ENCODE measurements at regions not wholly inside any gene's neighbourhood (a gene's known extent, or its start where the extent isn't known, plus 50 kb on each side); places are given as distances from the start of the nearest gene placed in this dataset.
"Not testable (repeated sequence)": the region's sequence is repeated elsewhere in the genome, so short reads cannot be mapped to it uniquely, and the experiment has no call there.

DNA sequence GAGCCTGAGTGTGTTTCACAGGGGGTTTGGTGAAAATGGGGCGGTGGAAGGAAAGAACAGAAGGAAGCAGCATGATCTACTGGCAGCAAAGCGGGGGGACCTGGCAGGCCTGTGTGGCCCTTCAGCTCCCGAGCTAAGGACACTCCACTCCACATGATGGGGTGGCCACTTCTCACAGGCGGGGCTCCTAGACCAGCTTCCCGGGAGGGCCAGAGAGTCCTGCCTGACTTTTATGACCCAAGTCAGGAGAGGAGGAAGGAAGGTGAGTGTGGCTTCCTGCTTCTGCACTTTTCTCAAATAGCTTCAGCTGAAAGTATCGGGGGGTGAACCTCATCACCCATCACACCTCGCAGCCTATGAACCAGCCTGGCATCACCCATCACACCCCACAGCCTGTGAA is 117.5 kb upstream of the AFDN start:
- Histone ChIP-seq H3K9me3 (ENCODE audit: control extremely low read depth in 1 of 5, control insufficient read depth in 4 of 5, insufficient read depth in 2 of 5, low read depth in 1 of 5, low read length in 4 of 5) (no peaks in the 10 kb centered on the region), H3K27me3 (replicated peaks in 2 of 5; ENCODE audit: control insufficient read depth in 4 of 5, insufficient read depth in 5 of 5, low read length in 4 of 5) (peaks cover 2 to 97% (median 48%) of the 10 kb centered on the region in 5 experiments), H3K36me3 (ENCODE audit: control insufficient read depth in 4 of 4, insufficient read depth in 4 of 4, low read length in 3 of 4) (no peaks in the 10 kb centered on the region), H3K4me3 (ENCODE audit: control insufficient read depth in 1 of 7, extremely low read depth in 1 of 7, insufficient read depth in 4 of 7, low read depth in 2 of 7, low read length in 6 of 7) (no peak overlapping the region), H3K4me1 (ENCODE audit: control extremely low read depth in 1 of 4, control insufficient read depth in 4 of 4, insufficient read depth in 4 of 4, low read length in 3 of 4) (peaks cover 0 to 19% (median 14%) of the 10 kb centered on the region in 4 experiments), H3K27ac (ENCODE audit: insufficient read depth in 1 of 2, low read depth in 1 of 2, low read length in 2 of 2, poor library complexity in 1 of 2, severe bottlenecking in 2 of 2) (no peak overlapping the region)
- DNase-seq: no peak
- ChIA-PET POLR2A (no interaction called here), CTCF (no interaction called here)
- 41% methylated on average over 5 of the region's 7 CpGs for WGBS (ENCODE audit: insufficient coverage)

DNA sequence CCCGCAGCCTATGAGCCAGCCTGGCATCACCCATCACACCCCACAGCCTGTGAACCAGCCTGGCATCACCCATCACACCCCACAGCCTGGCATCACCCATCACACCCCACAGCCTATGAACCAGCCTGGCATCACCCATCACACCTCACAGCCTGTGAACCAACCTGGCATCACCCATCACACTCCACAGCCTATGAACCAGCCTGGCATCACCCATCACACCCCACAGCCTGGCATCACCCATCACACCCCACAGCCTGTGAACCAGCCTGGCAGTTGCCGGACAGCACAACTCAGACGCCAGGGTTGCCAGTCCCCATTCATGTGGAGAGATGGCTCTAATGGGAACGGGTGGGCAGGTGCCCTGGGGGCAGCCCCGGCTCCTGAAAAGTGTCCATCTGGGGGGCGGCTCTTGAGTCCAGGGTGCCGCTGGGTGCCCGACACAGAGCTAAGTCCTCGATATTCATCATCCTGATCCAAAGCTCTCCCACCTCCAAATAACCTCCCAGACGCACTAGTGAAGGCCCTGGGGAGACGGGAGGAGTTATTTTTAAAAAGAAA is 116.9 kb upstream of the AFDN start:
- DNase-seq; H3K4me3 ChIP-seq (ENCODE audit: control insufficient read depth in 1 of 7, extremely low read depth in 1 of 7, insufficient read depth in 4 of 7, low read depth in 2 of 7, low read length in 6 of 7); H3K9me3 ChIP-seq (ENCODE audit: control extremely low read depth in 1 of 5, control insufficient read depth in 4 of 5, insufficient read depth in 2 of 5, low read depth in 1 of 5, low read length in 4 of 5); H3K27ac ChIP-seq (ENCODE audit: insufficient read depth in 1 of 2, low read depth in 1 of 2, low read length in 2 of 2, poor library complexity in 1 of 2, severe bottlenecking in 2 of 2); H3K36me3 ChIP-seq (ENCODE audit: control insufficient read depth in 4 of 4, insufficient read depth in 4 of 4, low read length in 3 of 4); POLR2A ChIA-PET; CTCF ChIA-PET: not testable (repeated sequence)
- Histone ChIP-seq H3K4me1 (ENCODE audit: control extremely low read depth in 1 of 4, control insufficient read depth in 4 of 4, insufficient read depth in 4 of 4, low read length in 3 of 4) (peaks cover 0 to 18% (median 14%) of the 10 kb centered on the region in 4 experiments), H3K27me3 (replicated peaks in 2 of 5; ENCODE audit: control insufficient read depth in 4 of 5, insufficient read depth in 5 of 5, low read length in 4 of 5) (peaks cover 2 to 97% (median 52%) of the 10 kb centered on the region in 5 experiments)
- WGBS (ENCODE audit: insufficient coverage): 96% methylated on average over 9 of the region's 11 CpGs

DNA sequence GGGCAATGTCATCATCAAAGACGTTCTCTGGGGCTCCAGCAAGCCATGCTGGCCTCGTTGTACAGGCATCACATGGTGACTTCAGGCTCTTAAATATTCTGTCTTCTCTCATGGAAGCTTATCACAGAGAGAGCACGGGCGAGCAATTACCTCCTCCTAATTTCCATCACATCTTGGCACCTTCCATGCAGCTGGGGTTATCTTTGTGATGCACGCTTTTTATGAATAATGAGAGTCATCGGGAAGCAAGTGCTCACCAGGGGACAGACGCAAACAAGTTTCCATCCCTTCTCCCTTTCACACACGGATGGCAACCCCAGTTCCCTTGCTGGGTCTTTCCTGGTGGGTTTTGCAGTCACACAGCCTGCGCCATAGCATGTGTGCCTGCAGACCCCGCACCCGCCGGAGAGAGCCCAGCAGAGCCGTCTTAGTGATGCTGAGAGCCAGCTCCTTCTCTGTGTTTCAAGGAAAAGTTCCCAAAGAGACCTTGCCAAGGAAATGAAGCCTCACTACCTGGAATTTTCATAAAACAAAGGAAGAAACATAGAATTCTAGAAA is 116.3 kb upstream of the AFDN start:
- no peaks in the 10 kb centered on the region for H3K9me3 ChIP-seq (ENCODE audit: control extremely low read depth in 1 of 5, control insufficient read depth in 4 of 5, insufficient read depth in 2 of 5, low read depth in 1 of 5, low read length in 4 of 5)
- H3K36me3 ChIP-seq (ENCODE audit: control insufficient read depth in 4 of 4, insufficient read depth in 4 of 4, low read length in 3 of 4): no peaks in the 10 kb centered on the region
- ChIA-PET CTCF (no interaction called here), POLR2A (no interaction called here)
- H3K4me3 ChIP-seq (ENCODE audit: control insufficient read depth in 1 of 7, extremely low read depth in 1 of 7, insufficient read depth in 4 of 7, low read depth in 2 of 7, low read length in 6 of 7): no peak overlapping the region
- peaks cover 0 to 12% (median 10%) of the 10 kb centered on the region in 4 experiments for H3K4me1 ChIP-seq (ENCODE audit: control extremely low read depth in 1 of 4, control insufficient read depth in 4 of 4, insufficient read depth in 4 of 4, low read length in 3 of 4)
- H3K27me3 ChIP-seq (replicated peaks in 2 of 5; ENCODE audit: control insufficient read depth in 4 of 5, insufficient read depth in 5 of 5, low read length in 4 of 5): peaks cover 5 to 97% (median 53%) of the 10 kb centered on the region in 5 experiments
- no peak for DNase-seq
- no peak overlapping the region for H3K27ac ChIP-seq (ENCODE audit: insufficient read depth in 1 of 2, low read depth in 1 of 2, low read length in 2 of 2, poor library complexity in 1 of 2, severe bottlenecking in 2 of 2)
- 85% methylated on average over 12 of the region's 13 CpGs for WGBS (ENCODE audit: insufficient coverage)

DNA sequence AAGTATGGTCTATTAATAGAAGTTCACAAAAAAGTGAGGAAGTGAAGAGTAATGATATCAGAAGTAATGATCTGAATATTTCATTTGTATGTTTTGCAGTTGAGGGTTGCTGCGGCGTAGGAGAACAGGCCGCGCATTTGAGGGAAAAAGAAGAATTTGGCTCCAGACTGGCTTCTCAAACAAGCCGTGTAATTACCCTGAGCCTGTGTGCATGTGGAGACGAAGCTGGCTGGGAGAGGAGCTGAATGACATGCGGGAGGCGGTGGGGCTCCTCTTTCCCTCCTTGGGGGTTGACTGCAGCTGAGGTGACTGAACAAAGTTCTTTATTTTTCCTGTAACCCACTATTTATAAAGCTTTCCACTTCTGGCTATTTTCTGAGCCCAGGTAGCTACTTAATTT is 115.5 kb upstream of the AFDN start:
- H3K4me3 ChIP-seq (ENCODE audit: control insufficient read depth in 1 of 7, extremely low read depth in 1 of 7, insufficient read depth in 4 of 7, low read depth in 2 of 7, low read length in 6 of 7): no peak overlapping the region
- no peaks in the 10 kb centered on the region for H3K36me3 ChIP-seq (ENCODE audit: control insufficient read depth in 4 of 4, insufficient read depth in 4 of 4, low read length in 3 of 4)
- no peak for DNase-seq
- WGBS (ENCODE audit: insufficient coverage): 98% methylated on average over 6 of the region's 8 CpGs
- POLR2A ChIA-PET: no interaction called here
- H3K9me3 ChIP-seq (ENCODE audit: control extremely low read depth in 1 of 5, control insufficient read depth in 4 of 5, insufficient read depth in 2 of 5, low read depth in 1 of 5, low read length in 4 of 5): no peaks in the 10 kb centered on the region
- H3K4me1 ChIP-seq (ENCODE audit: control extremely low read depth in 1 of 4, control insufficient read depth in 4 of 4, insufficient read depth in 4 of 4, low read length in 3 of 4): peaks cover 0 to 6% (median 4%) of the 10 kb centered on the region in 4 experiments
- H3K27ac ChIP-seq (ENCODE audit: insufficient read depth in 1 of 2, low read depth in 1 of 2, low read length in 2 of 2, poor library complexity in 1 of 2, severe bottlenecking in 2 of 2): no peak overlapping the region
- CTCF ChIA-PET: interaction anchor here (1.1 kb wide), 1 partner anchor 16 kb away, joined by 3 read pairs; no protein-coding TSS in a partner anchor
- H3K27me3 ChIP-seq (replicated peaks in 2 of 5; ENCODE audit: control insufficient read depth in 4 of 5, insufficient read depth in 5 of 5, low read length in 4 of 5): peaks cover 8 to 97% (median 56%) of the 10 kb centered on the region in 5 experiments

DNA sequence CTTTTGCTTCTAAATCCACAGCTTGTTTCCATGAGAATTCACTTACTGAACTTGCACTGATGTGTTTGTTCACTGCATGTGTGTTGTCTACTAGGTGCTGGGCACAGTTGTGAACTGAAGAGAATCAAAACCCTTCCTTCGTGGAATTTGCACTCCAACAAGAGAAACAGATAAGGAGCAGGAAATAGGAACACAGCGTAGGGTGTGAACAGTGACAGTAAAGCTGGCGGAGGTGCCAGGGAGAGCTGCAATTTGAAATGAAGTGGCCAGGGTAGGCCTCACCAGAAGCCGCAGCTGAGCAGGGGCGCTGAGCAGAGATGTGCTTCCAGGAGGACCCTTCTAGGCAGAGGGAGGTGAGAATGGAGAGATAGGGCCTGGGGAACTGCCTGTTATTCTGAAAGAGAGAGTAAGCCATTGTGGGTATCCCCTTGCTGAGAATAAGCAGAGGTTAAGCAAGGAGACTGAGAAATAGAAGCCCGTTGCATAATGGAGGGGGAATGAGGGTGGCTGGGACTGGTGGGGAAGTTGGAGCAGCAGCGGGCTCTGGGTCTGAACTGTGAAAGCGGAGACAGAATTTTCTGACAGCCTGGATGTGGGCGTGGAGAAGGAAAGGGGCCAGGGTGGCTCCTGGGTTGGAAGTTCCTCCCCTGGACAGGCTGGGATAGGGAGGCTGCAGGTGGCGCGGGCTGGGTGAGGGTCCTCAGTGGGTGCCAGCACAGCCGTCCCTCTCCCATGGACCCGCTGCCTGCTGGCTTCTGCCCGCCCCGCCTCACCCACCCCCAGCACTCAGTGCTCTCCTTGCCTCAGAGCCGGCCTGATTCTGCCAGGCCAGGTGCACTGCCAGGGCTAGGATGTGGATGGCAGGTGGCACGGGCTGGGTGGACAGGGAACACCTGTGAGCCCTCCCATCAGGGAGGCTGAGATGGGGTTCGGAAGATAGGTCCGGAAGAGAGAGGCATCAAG is 114.7 kb upstream of the AFDN start:
- CTCF ChIA-PET: interaction anchor here (1.1 kb wide), 1 partner anchor 15 kb away, joined by 3 read pairs; no protein-coding TSS in a partner anchor

DNA sequence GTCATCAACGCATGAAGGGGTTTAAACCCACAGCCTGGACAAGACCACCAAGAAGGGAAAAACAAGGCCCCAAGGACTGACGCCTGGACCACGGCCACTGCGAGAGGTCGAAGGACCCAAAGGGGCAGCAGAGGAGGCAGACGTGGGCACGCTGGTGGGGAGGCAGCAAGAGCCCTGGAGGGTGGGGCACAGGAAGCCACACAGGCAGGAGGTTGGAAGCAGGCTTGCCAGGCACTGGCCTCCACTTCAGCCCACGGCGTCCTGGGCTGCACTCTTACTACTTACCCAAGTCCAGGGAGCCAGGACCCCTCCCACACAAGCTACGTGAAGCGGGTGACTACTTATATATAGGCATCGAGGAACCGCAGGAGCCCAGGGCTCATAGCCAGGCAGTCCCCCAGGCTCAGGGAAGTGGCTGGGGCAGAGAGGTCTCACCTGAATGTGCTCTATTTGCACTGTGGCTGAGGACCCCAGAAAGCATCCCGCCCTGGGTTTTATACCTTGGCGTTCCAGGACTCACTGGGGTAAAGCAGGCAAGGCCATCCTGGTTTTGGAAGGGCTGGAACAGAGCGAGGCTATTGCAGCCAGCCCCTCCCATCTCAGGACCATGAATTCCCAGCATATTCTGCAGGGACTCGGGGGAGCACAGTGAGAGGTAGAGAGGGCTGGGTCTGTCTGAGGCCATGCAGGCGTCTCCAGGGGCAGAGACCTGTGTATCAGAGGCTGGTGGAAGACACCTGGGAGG is 113.8 kb upstream of the AFDN start:
- Histone ChIP-seq H3K36me3 (ENCODE audit: control insufficient read depth in 4 of 4, insufficient read depth in 4 of 4, low read length in 3 of 4) (no peaks in the 10 kb centered on the region), H3K4me3 (ENCODE audit: control insufficient read depth in 1 of 7, extremely low read depth in 1 of 7, insufficient read depth in 4 of 7, low read depth in 2 of 7, low read length in 6 of 7) (no peak overlapping the region), H3K9me3 (ENCODE audit: control extremely low read depth in 1 of 5, control insufficient read depth in 4 of 5, insufficient read depth in 2 of 5, low read depth in 1 of 5, low read length in 4 of 5) (peaks cover 0 to 6% (median 0%) of the 10 kb centered on the region in 5 experiments), H3K27ac (ENCODE audit: insufficient read depth in 1 of 2, low read depth in 1 of 2, low read length in 2 of 2, poor library complexity in 1 of 2, severe bottlenecking in 2 of 2) (no peak overlapping the region), H3K27me3 (replicated peaks in 2 of 5; ENCODE audit: control insufficient read depth in 4 of 5, insufficient read depth in 5 of 5, low read length in 4 of 5) (peaks cover 8 to 95% (median 49%) of the 10 kb centered on the region in 5 experiments), H3K4me1 (ENCODE audit: control extremely low read depth in 1 of 4, control insufficient read depth in 4 of 4, insufficient read depth in 4 of 4, low read length in 3 of 4) (no peaks in the 10 kb centered on the region)
- DNase-seq: no peak
- ChIA-PET POLR2A (no interaction called here), CTCF (no interaction called here)
- 84% methylated on average over 14 of the region's 18 CpGs for WGBS (ENCODE audit: insufficient coverage)

More for the DNA sequence above, 114.7 kb upstream of the AFDN start:
- POLR2A ChIA-PET: no interaction called here
- peaks cover 10 to 95% (median 51%) of the 10 kb centered on the region in 5 experiments for H3K27me3 ChIP-seq (replicated peaks in 2 of 5; ENCODE audit: control insufficient read depth in 4 of 5, insufficient read depth in 5 of 5, low read length in 4 of 5)
- DNase-seq: no peak
- H3K9me3 ChIP-seq (ENCODE audit: control extremely low read depth in 1 of 5, control insufficient read depth in 4 of 5, insufficient read depth in 2 of 5, low read depth in 1 of 5, low read length in 4 of 5): no peaks in the 10 kb centered on the region
- H3K4me1 ChIP-seq (ENCODE audit: control extremely low read depth in 1 of 4, control insufficient read depth in 4 of 4, insufficient read depth in 4 of 4, low read length in 3 of 4): no peaks in the 10 kb centered on the region
- WGBS (ENCODE audit: insufficient coverage): 78% methylated on average over 12 of the region's 19 CpGs
- no peaks in the 10 kb centered on the region for H3K36me3 ChIP-seq (ENCODE audit: control insufficient read depth in 4 of 4, insufficient read depth in 4 of 4, low read length in 3 of 4)
- no peak overlapping the region for H3K4me3 ChIP-seq (ENCODE audit: control insufficient read depth in 1 of 7, extremely low read depth in 1 of 7, insufficient read depth in 4 of 7, low read depth in 2 of 7, low read length in 6 of 7)
- H3K27ac ChIP-seq (ENCODE audit: insufficient read depth in 1 of 2, low read depth in 1 of 2, low read length in 2 of 2, poor library complexity in 1 of 2, severe bottlenecking in 2 of 2): no peak overlapping the region

Measured in common myeloid progenitor, CD34-positive (primary cell).